T-helper 1 cell treated with Interleukin-12 subunit alpha and Interleukin-12 subunit beta and Interleukin-4 antibody, amounts not matched to agents 30 μg/mL and 1 μg/mL, for 36 hours (primary cell): ENCODE measurements at regions not wholly inside any gene's neighbourhood (a gene's known extent, or its start where the extent isn't known, plus 50 kb on each side); places are given as distances from the start of the nearest gene placed in this dataset.

Source experiments
- H3K27ac Mint-ChIP-seq: one replicate; pipeline ENCODE4 v1.8.0; 2021; ENCODE audit warnings: mild to moderate bottlenecking, mixed read lengths
- H3K27me3 Mint-ChIP-seq: one replicate; pipeline ENCODE4 v1.8.0; 2021; ENCODE audit warnings: low read depth, mixed read lengths
- H3K36me3 Mint-ChIP-seq: one replicate; pipeline ENCODE4 v1.8.0; 2021; ENCODE audit warnings: low read depth, mixed read lengths
- H3K4me1 Mint-ChIP-seq: one replicate; pipeline ENCODE4 v1.8.0; 2021; ENCODE audit warnings: low read depth, mixed read lengths
- H3K4me3 Mint-ChIP-seq: one replicate; pipeline ENCODE4 v1.8.0; 2021; ENCODE audit warnings: mild to moderate bottlenecking, moderate library complexity, mixed read lengths
- H3K9me3 Mint-ChIP-seq: one replicate; pipeline ENCODE4 v1.8.0; 2021; ENCODE audit warnings: mixed read lengths

- no peaks in the 10 kb centered on the region for H3K4me1 Mint-ChIP-seq
- H3K27me3 Mint-ChIP-seq: no peaks in the 10 kb centered on the region
- no peak overlapping the region for H3K4me3 Mint-ChIP-seq
- no peak overlapping the region for H3K27ac Mint-ChIP-seq
- peaks cover 44% of the 10 kb centered on the region for H3K9me3 Mint-ChIP-seq
- peaks cover 1% of the 10 kb centered on the region for H3K36me3 Mint-ChIP-seq
Observed at GRCh38 chr16:35748621-35749252, 2289.3 kb downstream of the TP53TG3F start.

- Mint-ChIP-seq H3K27me3 (no peaks in the 10 kb centered on the region), H3K4me1 (no peaks in the 10 kb centered on the region), H3K9me3 (peaks cover 36% of the 10 kb centered on the region), H3K27ac (no peak overlapping the region), H3K4me3 (no peak overlapping the region), H3K36me3 (peaks cover 1% of the 10 kb centered on the region)
Observed at GRCh38 chr16:35749253-35750141, 2290.1 kb downstream of the TP53TG3F start.

- no peak overlapping the region for H3K4me3 Mint-ChIP-seq
- peaks cover 3% of the 10 kb centered on the region for H3K36me3 Mint-ChIP-seq
Observed at GRCh38 chr16:35750157-35750689, 2290.8 kb downstream of the TP53TG3F start.

GRCh38 chr16:35750701-35751104, 2291.3 kb downstream of the TP53TG3F start:
- Mint-ChIP-seq H3K27ac (no peak overlapping the region), H3K36me3 (peaks cover 3% of the 10 kb centered on the region), H3K9me3 (peaks cover 36% of the 10 kb centered on the region), H3K4me3 (no peak overlapping the region), H3K27me3 (no peaks in the 10 kb centered on the region), H3K4me1 (no peaks in the 10 kb centered on the region)

More at GRCh38 chr16:35750157-35750689, 2290.8 kb downstream of the TP53TG3F start:
- H3K9me3 Mint-ChIP-seq: peaks cover 35% of the 10 kb centered on the region
- H3K27me3 Mint-ChIP-seq: no peaks in the 10 kb centered on the region
- H3K27ac Mint-ChIP-seq: no peak overlapping the region
- H3K4me1 Mint-ChIP-seq: no peaks in the 10 kb centered on the region

GRCh38 chr16:35751191-35751941, 2292.0 kb downstream of the TP53TG3F start:
- Mint-ChIP-seq H3K4me1 (no peaks in the 10 kb centered on the region), H3K36me3 (peaks cover 3% of the 10 kb centered on the region), H3K4me3 (no peak overlapping the region), H3K27me3 (no peaks in the 10 kb centered on the region), H3K9me3 (peaks cover 37% of the 10 kb centered on the region), H3K27ac (no peak overlapping the region)

- Mint-ChIP-seq H3K27me3 (no peaks in the 10 kb centered on the region), H3K36me3 (peaks cover 3% of the 10 kb centered on the region), H3K9me3 (peaks cover 31% of the 10 kb centered on the region), H3K27ac (no peak overlapping the region), H3K4me1 (no peaks in the 10 kb centered on the region), H3K4me3 (no peak overlapping the region)
Observed at GRCh38 chr16:35752012-35752772, 2292.8 kb downstream of the TP53TG3F start.

- H3K4me1 Mint-ChIP-seq: no peaks in the 10 kb centered on the region
- H3K27ac Mint-ChIP-seq: no peak overlapping the region
- H3K4me3 Mint-ChIP-seq: no peak overlapping the region
- no peaks in the 10 kb centered on the region for H3K27me3 Mint-ChIP-seq
- peaks cover 3% of the 10 kb centered on the region for H3K36me3 Mint-ChIP-seq
- peaks cover 26% of the 10 kb centered on the region for H3K9me3 Mint-ChIP-seq
Observed at GRCh38 chr16:35752773-35753558, 2293.6 kb downstream of the TP53TG3F start.

GRCh38 chr16:35753559-35754390, 2294.4 kb downstream of the TP53TG3F start:
- peaks cover 26% of the 10 kb centered on the region for H3K9me3 Mint-ChIP-seq
- peaks cover 3% of the 10 kb centered on the region for H3K36me3 Mint-ChIP-seq
- H3K4me1 Mint-ChIP-seq: no peaks in the 10 kb centered on the region
- H3K27me3 Mint-ChIP-seq: no peaks in the 10 kb centered on the region
- no peak overlapping the region for H3K4me3 Mint-ChIP-seq
- H3K27ac Mint-ChIP-seq: no peak overlapping the region

- Mint-ChIP-seq H3K4me3 (no peak overlapping the region), H3K27me3 (no peaks in the 10 kb centered on the region), H3K9me3 (peaks cover 26% of the 10 kb centered on the region), H3K4me1 (no peaks in the 10 kb centered on the region), H3K27ac (no peak overlapping the region), H3K36me3 (peaks cover 3% of the 10 kb centered on the region)
Observed at GRCh38 chr16:35754391-35755369, 2295.3 kb downstream of the TP53TG3F start.

- H3K4me1 Mint-ChIP-seq: no peaks in the 10 kb centered on the region
- no peaks in the 10 kb centered on the region for H3K27me3 Mint-ChIP-seq
- H3K4me3 Mint-ChIP-seq: no peak overlapping the region
- no peak overlapping the region for H3K27ac Mint-ChIP-seq
- no peaks in the 10 kb centered on the region for H3K36me3 Mint-ChIP-seq
- peaks cover 64% of the 10 kb centered on the region for H3K9me3 Mint-ChIP-seq
Observed at GRCh38 chr16:35788381-35788780, 2329.0 kb downstream of the TP53TG3F start.

GRCh38 chr16:35792516-35793285, 2333.3 kb downstream of the TP53TG3F start:
- Mint-ChIP-seq H3K36me3 (no peaks in the 10 kb centered on the region), H3K4me3 (no peak overlapping the region), H3K27me3 (no peaks in the 10 kb centered on the region), H3K4me1 (no peaks in the 10 kb centered on the region), H3K27ac (no peak overlapping the region), H3K9me3 (peaks cover 65% of the 10 kb centered on the region)
